Ovary (tissue), 3 donors: ENCODE measurements at regions not wholly inside any gene's neighbourhood (a gene's known extent, or its start where the extent isn't known, plus 50 kb on each side); places are given as distances from the start of the nearest gene placed in this dataset.

Source experiments
- POLR2A ChIP-seq: fragments of 450-650 bp; IDR thresholded peaks from one replicate; pipeline ENCODE4 v1.6.1; 2017; ENCODE audit warnings: antibody characterized with exemption, mild to moderate bottlenecking, moderate library complexity
- TF ChIP-seq, protein P1 (sequence below), 3 donors: fragments of 450-650 bp in 2 of 3; fragments of 200-600 bp in 1 of 3; IDR thresholded peaks; one replicate each; pipeline versions ENCODE4 v1.5.1 to v1.8.0; 2016 to 2022; ENCODE audit warnings: antibody characterized with exemption in 3 of 3, mild to moderate bottlenecking in 1 of 3
- donor health status: DM: no; HTN: no; CAD: no.

GRCh38 chr12:19912991-19913390, 455.3 kb upstream of the PDE3A start:
- TF ChIP-seq, protein P1, sequence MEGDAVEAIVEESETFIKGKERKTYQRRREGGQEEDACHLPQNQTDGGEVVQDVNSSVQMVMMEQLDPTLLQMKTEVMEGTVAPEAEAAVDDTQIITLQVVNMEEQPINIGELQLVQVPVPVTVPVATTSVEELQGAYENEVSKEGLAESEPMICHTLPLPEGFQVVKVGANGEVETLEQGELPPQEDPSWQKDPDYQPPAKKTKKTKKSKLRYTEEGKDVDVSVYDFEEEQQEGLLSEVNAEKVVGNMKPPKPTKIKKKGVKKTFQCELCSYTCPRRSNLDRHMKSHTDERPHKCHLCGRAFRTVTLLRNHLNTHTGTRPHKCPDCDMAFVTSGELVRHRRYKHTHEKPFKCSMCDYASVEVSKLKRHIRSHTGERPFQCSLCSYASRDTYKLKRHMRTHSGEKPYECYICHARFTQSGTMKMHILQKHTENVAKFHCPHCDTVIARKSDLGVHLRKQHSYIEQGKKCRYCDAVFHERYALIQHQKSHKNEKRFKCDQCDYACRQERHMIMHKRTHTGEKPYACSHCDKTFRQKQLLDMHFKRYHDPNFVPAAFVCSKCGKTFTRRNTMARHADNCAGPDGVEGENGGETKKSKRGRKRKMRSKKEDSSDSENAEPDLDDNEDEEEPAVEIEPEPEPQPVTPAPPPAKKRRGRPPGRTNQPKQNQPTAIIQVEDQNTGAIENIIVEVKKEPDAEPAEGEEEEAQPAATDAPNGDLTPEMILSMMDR (IDR thresholded peaks at IDR 0.05), result no peak
- TF ChIP-seq POLR2A, result no peak
